Limb (tissue), 2 donors: ENCODE measurements at regions not wholly inside any gene's neighbourhood (a gene's known extent, or its start where the extent isn't known, plus 50 kb on each side); places are given as distances from the start of the nearest gene placed in this dataset.
"Not testable (repeated sequence)": the region's sequence is repeated elsewhere in the genome, so short reads cannot be mapped to it uniquely, and the experiment has no call there.

Experiments used
- DNase-seq, 2 donors: peaks; one replicate each; pipeline ENCODE4 v3.0.0-alpha.2; 2016; ENCODE audit errors: extremely low spot score in 2 of 2

DNA sequence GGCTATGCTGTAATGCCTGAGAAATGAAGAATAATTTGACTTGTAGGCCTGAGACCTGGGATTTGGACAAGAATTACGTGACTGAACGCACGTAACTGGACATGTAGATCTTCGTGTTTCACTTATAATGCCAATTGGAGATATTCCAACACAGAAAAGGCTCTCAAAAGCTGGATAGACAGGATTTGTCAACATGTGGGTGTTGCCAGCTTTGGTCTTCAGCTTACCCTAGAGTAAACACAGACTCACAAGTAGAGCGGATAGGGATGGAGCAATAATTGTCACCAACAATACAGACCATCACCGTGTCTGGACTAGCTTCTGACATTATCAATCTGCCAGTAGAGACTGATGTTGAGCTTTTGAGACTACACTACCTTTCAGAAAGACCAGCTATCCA is 1511.0 kb upstream of the ADGRL3 start:
- no peak for DNase-seq

DNA sequence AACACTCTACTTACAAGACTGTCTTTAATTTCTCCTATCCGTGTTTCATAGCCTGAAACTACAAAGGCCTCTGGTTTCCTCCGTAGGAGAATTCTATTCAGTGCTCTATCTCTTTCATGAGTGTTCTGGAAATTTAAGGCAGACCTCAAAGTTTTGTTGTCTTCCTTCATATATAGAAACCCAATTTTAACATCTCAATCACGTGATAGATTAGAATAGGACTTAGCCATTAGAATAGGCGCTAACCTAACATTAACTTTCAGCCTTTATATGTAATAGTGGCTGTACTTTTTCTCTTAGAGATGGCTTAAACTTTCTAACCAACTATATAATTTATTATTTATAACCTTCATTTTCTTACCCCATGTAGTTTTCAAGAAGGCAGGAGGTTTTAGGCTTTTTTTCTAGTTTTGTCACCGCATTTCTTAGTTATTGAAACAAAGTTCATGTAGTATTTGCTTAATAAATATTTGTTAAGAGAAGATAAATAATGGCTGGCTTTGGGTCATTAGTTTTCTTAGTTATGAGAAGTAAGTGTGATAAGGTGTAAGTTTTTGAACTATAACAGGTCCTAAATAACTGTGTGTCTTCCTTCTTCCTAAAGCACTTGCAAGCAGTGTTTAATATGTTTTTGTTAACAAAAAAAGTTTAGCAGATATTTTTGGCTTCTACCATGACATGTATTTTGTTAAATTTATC is 1504.6 kb upstream of the ADGRL3 start:
- DNase-seq = no peak

- no peak for DNase-seq
These were observed 1502.1 kb upstream of the ADGRL3 start for GRCh38 chr4:59698041-59698440.

DNA sequence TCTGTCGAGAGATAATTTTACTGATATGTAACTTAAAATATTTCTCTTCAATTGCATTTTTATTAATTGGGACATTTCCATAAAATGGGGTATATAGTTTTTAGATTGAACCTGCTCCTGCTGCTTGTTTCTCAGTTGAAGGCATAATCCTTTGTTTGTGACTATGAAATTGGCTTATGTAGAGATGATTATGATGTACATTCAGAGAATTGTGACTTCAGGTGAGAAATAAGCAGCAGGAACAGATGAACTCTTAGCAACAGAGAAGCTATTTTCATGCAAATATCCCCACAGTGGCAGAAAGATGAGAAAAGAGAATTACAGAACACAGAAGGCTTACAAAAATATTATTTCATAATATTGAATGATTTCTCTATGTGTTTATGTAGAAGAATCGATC is 1499.5 kb upstream of the ADGRL3 start:
- no peak for DNase-seq

- DNase-seq = no peak
These were observed 1495.5 kb upstream of the ADGRL3 start for GRCh38 chr4:59704616-59705015.

DNA sequence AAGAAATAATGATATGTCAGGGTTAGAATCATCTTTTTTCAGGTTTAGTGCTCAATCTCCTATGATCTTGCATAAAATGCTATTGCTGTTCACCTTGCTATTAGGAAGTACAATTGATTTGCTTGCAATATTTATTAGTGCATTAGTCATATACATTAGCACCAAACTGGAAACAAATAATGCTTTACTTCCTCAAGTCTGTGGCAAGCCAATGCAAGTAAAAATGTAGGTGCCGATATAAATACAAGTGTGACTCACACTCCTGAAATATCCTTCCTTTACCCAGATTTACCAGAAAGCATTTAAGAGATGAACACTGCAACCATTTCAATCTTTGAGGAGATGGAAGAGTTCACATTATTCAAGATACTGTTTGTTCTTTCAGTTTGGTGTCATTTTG is 1487.7 kb upstream of the ADGRL3 start:
- DNase-seq = no peak

- DNase-seq = not testable (repeated sequence)
These were observed 1475.8 kb upstream of the ADGRL3 start for GRCh38 chr4:59724286-59724685.

GRCh38 chr4:59727745-59728144 is 1472.4 kb upstream of the ADGRL3 start:
- no peak for DNase-seq

DNA sequence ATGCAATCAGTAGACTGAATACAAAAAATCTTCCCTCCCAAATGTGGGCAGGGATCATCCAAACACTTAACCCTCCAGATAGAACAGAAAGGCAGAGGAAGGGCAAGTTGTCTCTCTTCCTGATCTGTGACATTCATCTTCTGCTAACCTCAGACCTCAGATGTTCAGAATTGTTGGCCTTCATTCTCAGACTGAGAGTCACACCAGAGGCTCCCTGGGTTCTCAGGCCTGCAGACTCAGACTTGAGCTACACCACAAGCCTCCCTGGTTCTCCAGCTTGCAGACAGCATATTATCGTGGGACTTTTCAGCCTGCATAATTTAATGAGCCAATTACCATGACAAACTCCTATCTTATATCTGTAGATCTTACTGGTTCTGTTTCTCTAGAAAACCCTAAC is 1471.6 kb upstream of the ADGRL3 start:
- no peak for DNase-seq

GRCh38 chr4:59729321-59729720 is 1470.8 kb upstream of the ADGRL3 start:
- DNase-seq = no peak

DNA sequence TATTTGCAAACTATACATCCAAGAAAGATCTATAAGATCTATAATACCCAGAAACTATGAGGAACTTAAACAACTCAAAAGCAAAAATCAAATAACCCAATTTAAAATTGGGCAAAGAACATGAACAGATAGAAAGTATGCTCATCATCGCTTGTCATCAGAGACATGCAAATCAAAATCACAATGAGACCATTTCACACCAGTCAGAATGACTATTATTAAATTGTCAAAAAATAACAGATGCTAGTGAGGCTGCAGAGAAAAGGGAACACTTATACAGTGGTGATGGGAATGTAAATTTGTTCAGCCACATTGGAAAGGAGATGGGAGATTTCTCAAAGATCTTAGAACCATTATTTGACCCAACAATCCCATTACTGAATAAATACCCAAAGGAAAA is 1451.7 kb upstream of the ADGRL3 start:
- DNase-seq = no peak

DNA sequence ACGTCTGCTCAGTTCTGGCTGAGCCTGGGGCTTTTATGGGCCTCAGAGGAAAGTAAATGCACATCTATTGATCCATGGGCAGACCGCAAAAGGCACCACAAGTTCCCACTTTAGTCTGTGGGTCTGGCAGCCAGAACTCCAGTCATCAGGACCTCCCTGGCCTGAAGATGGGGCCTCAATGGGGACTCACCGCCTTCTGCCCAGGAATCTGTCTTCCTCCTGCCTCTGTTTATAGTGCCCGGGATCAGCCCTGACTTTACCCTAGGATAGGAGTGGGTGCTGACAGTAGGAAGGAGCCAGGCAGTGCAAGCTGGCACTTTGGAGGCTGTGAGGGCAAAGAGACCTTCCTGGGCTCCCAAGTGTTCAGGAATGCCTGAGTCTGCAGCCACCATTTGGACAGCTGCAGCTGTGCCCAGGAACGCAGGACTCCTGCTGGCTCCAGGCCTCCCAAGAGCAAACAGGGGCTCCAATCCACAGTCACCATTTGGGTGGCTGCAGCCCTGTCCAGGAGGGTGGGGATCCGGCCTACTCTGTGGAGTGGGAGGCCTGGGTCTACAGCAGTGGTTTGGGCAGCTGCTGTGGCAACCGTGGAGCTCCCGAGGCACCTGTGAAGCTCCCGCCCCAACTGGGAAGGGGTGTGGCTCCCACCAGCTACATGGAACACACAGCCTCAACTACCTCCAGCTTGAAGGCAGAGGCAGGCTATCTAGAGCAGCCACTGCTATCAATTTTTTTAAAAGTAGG is 1440.9 kb upstream of the ADGRL3 start:
- no peak for DNase-seq

DNA sequence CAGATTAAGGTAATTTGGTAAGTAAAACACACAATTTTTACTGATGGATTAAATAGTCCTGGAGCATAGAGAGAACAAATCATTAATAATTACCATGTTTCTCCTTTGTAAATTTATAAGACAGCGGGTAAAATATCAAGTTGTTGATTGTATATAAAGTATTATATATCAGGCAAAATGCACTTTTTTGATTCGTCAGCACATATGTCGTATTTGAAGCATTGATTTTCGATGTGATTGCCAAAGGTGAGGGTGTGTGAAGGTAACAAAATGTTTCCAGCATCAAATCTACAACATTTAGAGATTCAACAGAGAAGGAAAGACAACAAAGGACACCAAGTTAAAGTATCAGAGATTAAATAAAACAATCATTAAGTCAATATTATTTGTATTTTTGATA is 1437.8 kb upstream of the ADGRL3 start:
- DNase-seq = no peak

- DNase-seq = peak in 1 of 2 donors; percentile 54
These were observed 1429.4 kb upstream of the ADGRL3 start for GRCh38 chr4:59770601-59771264.

GRCh38 chr4:59772641-59773139 is 1427.4 kb upstream of the ADGRL3 start:
- DNase-seq = no peak

- DNase-seq = not testable (repeated sequence)
These were observed 1419.9 kb upstream of the ADGRL3 start for GRCh38 chr4:59780271-59780670.

GRCh38 chr4:59805176-59805575 is 1395.0 kb upstream of the ADGRL3 start:
- no peak for DNase-seq

- DNase-seq = no peak
These were observed 1385.6 kb upstream of the ADGRL3 start for GRCh38 chr4:59814402-59815010.

DNA sequence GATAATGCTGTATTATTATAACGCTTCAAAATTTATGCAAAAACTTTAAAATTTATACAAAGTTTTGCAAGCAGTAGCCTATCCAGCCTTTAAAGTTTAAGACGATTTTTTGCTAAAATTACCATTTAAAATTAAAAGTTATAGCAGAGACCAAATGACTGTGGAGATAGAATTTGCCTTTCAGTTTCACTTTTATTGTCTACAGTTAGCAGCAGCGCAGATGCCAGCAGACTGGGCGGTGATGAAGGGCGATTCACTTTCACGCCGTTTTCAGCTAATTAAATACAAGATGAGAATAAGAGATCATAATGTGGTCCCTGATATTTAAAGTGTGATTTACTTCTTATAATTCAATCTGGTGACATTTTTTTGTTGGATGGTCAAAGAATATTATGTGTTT is 1381.5 kb upstream of the ADGRL3 start:
- no peak for DNase-seq

GRCh38 chr4:59823311-59823710 is 1376.8 kb upstream of the ADGRL3 start:
- no peak for DNase-seq

DNA sequence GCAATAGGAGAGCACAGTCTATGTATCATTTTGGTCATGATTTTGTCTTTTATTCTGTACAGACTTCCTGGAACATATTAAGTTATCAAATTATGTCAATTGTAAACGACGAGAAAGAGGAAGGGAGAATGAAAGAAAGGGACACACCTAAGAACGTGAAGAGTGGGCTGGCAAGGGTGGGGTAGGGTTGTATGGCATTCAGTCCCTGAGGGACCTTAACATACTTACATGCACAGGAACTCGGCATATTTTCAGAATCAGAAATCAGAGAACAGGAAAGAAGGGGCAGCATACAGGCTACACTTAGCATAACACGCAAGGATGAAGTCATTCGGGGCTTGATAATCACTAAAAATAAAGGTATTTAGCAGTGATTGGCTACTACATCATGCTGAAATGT is 1375.0 kb upstream of the ADGRL3 start:
- DNase-seq = no peak

- DNase-seq = no peak
These were observed 1368.4 kb upstream of the ADGRL3 start for GRCh38 chr4:59831746-59832145.
